GM12874 (cell line): ENCODE measurements at regions not wholly inside any gene's neighbourhood (a gene's known extent, or its start where the extent isn't known, plus 50 kb on each side); places are given as distances from the start of the nearest gene placed in this dataset.

ENCODE experiments used
- CTCF ChIP-seq: IDR thresholded peaks from 2 replicates; pipeline ENCODE4 v1.5.1; 2011; ENCODE audit warnings: low read depth, mild to moderate bottlenecking, control low read depth, low read length, moderate library complexity; ENCODE audit not compliant: insufficient read depth

GRCh38 chr11:69903211-69903610 is 84.0 kb upstream of the FGF3 start:
- no peak for TF ChIP-seq CTCF

GRCh38 chr11:69904161-69904973 is 85.2 kb upstream of the FGF3 start:
- TF ChIP-seq CTCF, result no peak

- TF ChIP-seq CTCF, result no peak
Measured at GRCh38 chr11:69904974-69905535, 85.8 kb upstream of the FGF3 start.

GRCh38 chr11:69905611-69906452 is 86.6 kb upstream of the FGF3 start:
- TF ChIP-seq CTCF, result no peak

GRCh38 chr11:69906453-69906907 is 87.3 kb upstream of the FGF3 start:
- no peak for TF ChIP-seq CTCF

- TF ChIP-seq CTCF, result no peak
Measured at GRCh38 chr11:69907611-69908010, 88.4 kb upstream of the FGF3 start.
